ENCODE measurements at regions not wholly inside any gene's neighbourhood (a gene's known extent, or its start where the extent isn't known, plus 50 kb on each side); places are given as distances from the start of the nearest gene placed in this dataset.
"Not testable (repeated sequence)": the region's sequence is repeated elsewhere in the genome, so short reads cannot be mapped to it uniquely, and the experiment has no call there.

- DNase-seq (ENCODE audit: low spot score), result no peak
Observed at GRCh38 chr7:89618274-89618673, 536.0 kb upstream of the STEAP1 start.

- DNase-seq (ENCODE audit: low spot score), result no peak
Observed at GRCh38 chr7:89621925-89622641, 532.2 kb upstream of the STEAP1 start.

GRCh38 chr7:89623018-89623672 lies 531.1 kb upstream of the STEAP1 start:
- DNase-seq (ENCODE audit: low spot score), result peak; percentile 19

GRCh38 chr7:89624155-89624554 lies 530.1 kb upstream of the STEAP1 start:
- DNase-seq (ENCODE audit: low spot score), result not testable (repeated sequence)

- no peak for DNase-seq (ENCODE audit: low spot score)
Observed at GRCh38 chr7:89648509-89648908, 505.8 kb upstream of the STEAP1 start.

- DNase-seq (ENCODE audit: low spot score), result no peak
Observed at GRCh38 chr7:89655946-89656345, 498.3 kb upstream of the STEAP1 start.

- DNase-seq (ENCODE audit: low spot score), result no peak
Observed at GRCh38 chr7:89661876-89662275, 492.4 kb upstream of the STEAP1 start.

- no peak for DNase-seq (ENCODE audit: low spot score)
Observed at GRCh38 chr7:89666136-89666835, 488.0 kb upstream of the STEAP1 start.

- DNase-seq (ENCODE audit: low spot score), result no peak
Observed at GRCh38 chr7:89680161-89680560, 474.1 kb upstream of the STEAP1 start.

GRCh38 chr7:89681448-89681847 lies 472.8 kb upstream of the STEAP1 start:
- DNase-seq (ENCODE audit: low spot score), result no peak

GRCh38 chr7:89685287-89685686 lies 469.0 kb upstream of the STEAP1 start:
- DNase-seq (ENCODE audit: low spot score), result no peak

GRCh38 chr7:89687211-89687610 lies 467.1 kb upstream of the STEAP1 start:
- no peak for DNase-seq (ENCODE audit: low spot score)

- no peak for DNase-seq (ENCODE audit: low spot score)
Observed at GRCh38 chr7:89695241-89695640, 459.0 kb upstream of the STEAP1 start.

- DNase-seq (ENCODE audit: low spot score), result no peak
Observed at GRCh38 chr7:89714131-89714530, 440.1 kb upstream of the STEAP1 start.

GRCh38 chr7:89718941-89719340 lies 435.3 kb upstream of the STEAP1 start:
- DNase-seq (ENCODE audit: low spot score), result not testable (repeated sequence)

- DNase-seq (ENCODE audit: low spot score), result no peak
Observed at GRCh38 chr7:89728481-89728880, 425.8 kb upstream of the STEAP1 start.

- DNase-seq (ENCODE audit: low spot score), result no peak
Observed at GRCh38 chr7:89731751-89732445, 422.4 kb upstream of the STEAP1 start.

GRCh38 chr7:89738549-89738948 lies 415.7 kb upstream of the STEAP1 start:
- DNase-seq (ENCODE audit: low spot score), result no peak

GRCh38 chr7:89757910-89758309 lies 396.4 kb upstream of the STEAP1 start:
- DNase-seq (ENCODE audit: low spot score), result no peak

GRCh38 chr7:89760690-89761089 lies 393.6 kb upstream of the STEAP1 start:
- no peak for DNase-seq (ENCODE audit: low spot score)

GRCh38 chr7:89761173-89761572 lies 393.1 kb upstream of the STEAP1 start:
- DNase-seq (ENCODE audit: low spot score), result no peak

- DNase-seq (ENCODE audit: low spot score), result no peak
Observed at GRCh38 chr7:89770161-89770560, 384.1 kb upstream of the STEAP1 start.
